ENCODE measurements at regions not wholly inside any gene's neighbourhood (a gene's known extent, or its start where the extent isn't known, plus 50 kb on each side); places are given as distances from the start of the nearest gene placed in this dataset.
"Not testable (repeated sequence)": the region's sequence is repeated elsewhere in the genome, so short reads cannot be mapped to it uniquely, and the experiment has no call there.

- TF ChIP-seq CTCF (IDR thresholded peaks at IDR 0.05); YY1 (IDR thresholded peaks at IDR 0.05; ENCODE audit: low read depth); FOXJ3 (CRISPR knock-in tag; IDR thresholded peaks at IDR 0.05); TCF12 (IDR thresholded peaks at IDR 0.05); EZH2phosphoT487 (IDR thresholded peaks at IDR 0.05; ENCODE audit: borderline replicate concordance, low read depth); RCOR1 (IDR thresholded peaks at IDR 0.05; ENCODE audit: low read length); ELF1 (IDR thresholded peaks at IDR 0.05); FOXM1 (IDR thresholded peaks at IDR 0.05; ENCODE audit: low read depth); CHD2 (IDR thresholded peaks at IDR 0.05; ENCODE audit: low read length, partially characterized antibody): not testable (repeated sequence)
- TF ChIP-seq, protein P1, sequence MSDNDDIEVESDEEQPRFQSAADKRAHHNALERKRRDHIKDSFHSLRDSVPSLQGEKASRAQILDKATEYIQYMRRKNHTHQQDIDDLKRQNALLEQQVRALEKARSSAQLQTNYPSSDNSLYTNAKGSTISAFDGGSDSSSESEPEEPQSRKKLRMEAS (IDR thresholded peaks at IDR 0.05; ENCODE audit: low read depth), result not testable (repeated sequence)
These were observed 72.9 kb downstream of the NFKBIZ start for GRCh38 chr3:101922151-101922725.
